IMR-90 (cell line): ENCODE measurements at regions not wholly inside any gene's neighbourhood (a gene's known extent, or its start where the extent isn't known, plus 50 kb on each side); places are given as distances from the start of the nearest gene placed in this dataset.

Experiments
- ATAC-seq: fragments of 200-7000 bp; cut with Tn5 transposase; 2 replicates; pipeline ENCODE4 v1.9.1; 2020; ENCODE audit warnings: low read depth, mild to moderate bottlenecking, moderate library complexity
- BruUV-seq: library from RNA; stranded (reverse); fragments of 400-500 nt; replicated peaks from 2 replicates; lab custom pipeline; 2021; lab: Mats Ljungman, UMichigan
- CTCF ChIA-PET: fragments of 300-600 bp; formaldehyde crosslinking; extraction: SDS; loops from one replicate; lab custom pipeline; 2021; ENCODE audit warnings: antibody characterized with exemption; lab: Yijun Ruan, JAX
- POLR2A ChIA-PET: fragments of 300-600 bp; sonication (Branson Sonifier 250); formaldehyde crosslinking; loops from one replicate; lab custom pipeline; 2022; ENCODE audit warnings: antibody characterized with exemption; ENCODE audit not compliant: unreplicated experiment; lab: Charles Lee
- DNase-seq: peaks from one replicate; pipeline ENCODE4 v3.0.0; 2013
- H2AFZ ChIP-seq: replicated peaks from 2 replicates; pipeline ENCODE3; 2013; ENCODE audit warnings: low read length, mild to moderate bottlenecking; ENCODE audit not compliant: poor library complexity
- H2AK5ac ChIP-seq: 2 replicates; pipeline ENCODE4 v1.6.1; 2013; ENCODE audit warnings: low read depth, low read length, inconsistent platforms
- H2AK9ac ChIP-seq: replicated peaks from 2 replicates; pipeline ENCODE3; 2013; ENCODE audit warnings: mild to moderate bottlenecking, low read depth, low read length, moderate library complexity; ENCODE audit not compliant: poor library complexity
- H2BK120ac ChIP-seq: 2 replicates; pipeline ENCODE4 v1.6.1; 2013; ENCODE audit warnings: low read depth, low read length, inconsistent platforms
- H2BK15ac ChIP-seq: 3 replicates; pipeline ENCODE4 v1.6.1; 2013; ENCODE audit warnings: low read depth, low read length, inconsistent platforms
- H2BK20ac ChIP-seq: 2 replicates; pipeline ENCODE4 v1.6.1; 2013; ENCODE audit warnings: low read depth, mild to moderate bottlenecking, inconsistent platforms, low read length, moderate library complexity
- H2BK5ac ChIP-seq: 2 replicates; pipeline ENCODE4 v1.6.1; 2013; ENCODE audit warnings: mild to moderate bottlenecking, low read depth, low read length, inconsistent platforms; ENCODE audit not compliant: poor library complexity, severe bottlenecking
- H3K14ac ChIP-seq: replicated peaks from 2 replicates; pipeline ENCODE4 v1.6.1; 2013; ENCODE audit warnings: low read depth, low read length, inconsistent platforms
- H3K18ac ChIP-seq: 2 replicates; pipeline ENCODE4 v1.6.1; 2013; ENCODE audit warnings: low read depth, low read length, control low read depth
- H3K23ac ChIP-seq: 2 replicates; pipeline ENCODE4 v1.6.1; 2013; ENCODE audit warnings: low read depth, low read length, inconsistent platforms
- H3K27ac ChIP-seq: 2 replicates; pipeline ENCODE4 v1.5.1; 2013; ENCODE audit warnings: mild to moderate bottlenecking, control low read depth, low read length; ENCODE audit not compliant: insufficient read depth
- H3K27me3 ChIP-seq: 2 replicates; pipeline ENCODE4 v1.6.1; 2013; ENCODE audit warnings: low read length; ENCODE audit not compliant: control insufficient read depth, insufficient read depth
- H3K36me3 ChIP-seq: 2 replicates; pipeline ENCODE4 v1.6.1; 2013; ENCODE audit warnings: low read length, mixed read lengths; ENCODE audit not compliant: control insufficient read depth, insufficient read depth
- H3K4ac ChIP-seq: 2 replicates; pipeline ENCODE4 v1.6.1; 2013; ENCODE audit warnings: low read depth, low read length, inconsistent platforms
- H3K4me1 ChIP-seq: 2 replicates; pipeline ENCODE4 v1.6.1; 2013; ENCODE audit warnings: low read length, mixed read lengths; ENCODE audit not compliant: control insufficient read depth, insufficient read depth
- H3K4me2 ChIP-seq: 2 replicates; pipeline ENCODE4 v1.6.1; 2013; ENCODE audit warnings: low read depth, mild to moderate bottlenecking, control low read depth, low read length, moderate library complexity
- H3K4me3 ChIP-seq: 2 replicates; pipeline ENCODE4 v1.5.1; 2013; ENCODE audit warnings: low read depth, mild to moderate bottlenecking, control low read depth, low read length, moderate library complexity; ENCODE audit not compliant: insufficient read depth
- H3K56ac ChIP-seq: 2 replicates; pipeline ENCODE4 v1.6.1; 2013; ENCODE audit warnings: low read length, inconsistent platforms; ENCODE audit not compliant: insufficient read depth; ENCODE audit errors: extremely low read depth
- H3K79me1 ChIP-seq, 2 experiments: 2 replicates each; pipeline ENCODE4 v1.6.1; 2013; ENCODE audit warnings: low read length in 2 of 2, inconsistent platforms in 1 of 2, low read depth in 1 of 2
- H3K9ac ChIP-seq: 2 replicates; pipeline ENCODE4 v1.6.1; 2013; ENCODE audit warnings: low read depth, low read length, control low read depth
- H3K9me1 ChIP-seq: 2 replicates; pipeline ENCODE4 v1.6.1; 2013; ENCODE audit warnings: low read length, inconsistent platforms; ENCODE audit not compliant: insufficient read depth
- H3K9me3 ChIP-seq: 2 replicates; pipeline ENCODE4 v1.6.1; 2013; ENCODE audit warnings: low read length; ENCODE audit not compliant: control insufficient read depth, insufficient read depth
- H4K20me1 ChIP-seq: 2 replicates; pipeline ENCODE4 v1.6.1; 2013; ENCODE audit warnings: low read length, inconsistent platforms; ENCODE audit not compliant: insufficient read depth
- H4K5ac ChIP-seq: 2 replicates; pipeline ENCODE4 v1.6.1; 2013; ENCODE audit warnings: mild to moderate bottlenecking, low read depth, low read length, control low read depth
- H4K8ac ChIP-seq, 2 experiments: 2 replicates each; pipeline ENCODE4 v1.6.1; 2013; ENCODE audit warnings: low read depth in 2 of 2, low read length in 2 of 2, control low read depth in 1 of 2, inconsistent platforms in 1 of 2
- H4K91ac ChIP-seq: 2 replicates; pipeline ENCODE4 v1.6.1; 2013; ENCODE audit warnings: low read depth, low read length, inconsistent platforms; ENCODE audit not compliant: insufficient read depth
- BHLHE40 ChIP-seq: fragments of 150-350 bp; IDR thresholded peaks from 2 replicates; pipeline ENCODE4 v1.6.1; 2016; ENCODE audit warnings: mild to moderate bottlenecking, low read depth, low read length
- CEBPB ChIP-seq: IDR thresholded peaks from 2 replicates; pipeline ENCODE4 v1.6.1; 2012; ENCODE audit warnings: low read depth, low read length, improper control_type of control experiment
- CHD1 ChIP-seq: IDR thresholded peaks from 2 replicates; pipeline ENCODE4 v1.6.1; 2012; ENCODE audit warnings: low read depth, low read length, improper control_type of control experiment
- ELK1 ChIP-seq: fragments of 150-350 bp; IDR thresholded peaks from 2 replicates; pipeline ENCODE4 v1.6.1; 2016; ENCODE audit warnings: low read depth, mild to moderate bottlenecking, low read length, moderate library complexity, borderline replicate concordance
- FOS ChIP-seq: fragments of 150-350 bp; IDR thresholded peaks from 2 replicates; pipeline ENCODE4 v1.6.1; 2016; ENCODE audit warnings: low read depth, low read length
- MAFK ChIP-seq: IDR thresholded peaks from 2 replicates; pipeline ENCODE4 v1.6.1; 2012; ENCODE audit warnings: low read depth, low read length, improper control_type of control experiment
- MAZ ChIP-seq: IDR thresholded peaks from 2 replicates; pipeline ENCODE4 v1.6.1; 2012; ENCODE audit warnings: low read depth, mild to moderate bottlenecking, low read length, improper control_type of control experiment, moderate library complexity, borderline replicate concordance
- MXI1 ChIP-seq: IDR thresholded peaks from 2 replicates; pipeline ENCODE4 v1.6.1; 2012; ENCODE audit warnings: low read depth, mild to moderate bottlenecking, low read length, moderate library complexity, borderline replicate concordance
- NFE2L2 ChIP-seq: fragments of 150-350 bp; IDR thresholded peaks from 2 replicates; pipeline ENCODE4 v1.6.1; 2016; ENCODE audit warnings: low read depth, mild to moderate bottlenecking, low read length
- POLR2A ChIP-seq: IDR thresholded peaks from 2 replicates; pipeline ENCODE4 v1.6.1; 2012; ENCODE audit warnings: mild to moderate bottlenecking, low read depth, low read length
- RAD21 ChIP-seq: IDR thresholded peaks from 2 replicates; pipeline ENCODE4 v1.6.1; 2012; ENCODE audit warnings: low read length, improper control_type of control experiment
- RCOR1 ChIP-seq: IDR thresholded peaks from 2 replicates; pipeline ENCODE4 v1.6.1; 2012; ENCODE audit warnings: mild to moderate bottlenecking, low read length, improper control_type of control experiment; ENCODE audit not compliant: insufficient replicate concordance
- RFX5 ChIP-seq: IDR thresholded peaks from 2 replicates; pipeline ENCODE4 v1.8.0; 2012; ENCODE audit warnings: low read depth, mild to moderate bottlenecking, low read length, moderate library complexity
- SMC3 ChIP-seq: fragments of 150-350 bp; IDR thresholded peaks from 2 replicates; pipeline ENCODE4 v1.6.1; 2016; ENCODE audit warnings: low read depth, mild to moderate bottlenecking, antibody characterized with exemption, low read length, moderate library complexity
- WGBS, 2 experiments: methylation state at CpG; one replicate each; pipeline versions ENCODE4 v1.1.5 to v1.1.7; 2013; ENCODE audit warnings: missing lambda C conversion rate in 2 of 2; ENCODE audit not compliant: insufficient read length in 1 of 2; ENCODE audit errors: extremely low coverage in 2 of 2; 5-methylcytosine and 5-hydroxymethylcytosine counted together
- dilution Hi-C: fragments of 300-500 bp; cut with HindIII; formaldehyde crosslinking; loops from one replicate; pipeline ENCODE4 v1.14.3; 2018; ENCODE audit warnings: low sequenced_read_pairs; ENCODE audit not compliant: unreplicated experiment
- in situ Hi-C: fragments of 300-500 bp; cut with MboI; formaldehyde crosslinking; loops from 3 replicates; pipeline ENCODE4 v1.14.3; 2019; ENCODE audit warnings: low sequenced_read_pairs, inconsistent platforms, mixed read lengths
- intact Hi-C: fragments of 100-400 bp; cut with micrococcal nuclease; formaldehyde crosslinking; loops from 2 replicates; pipeline ENCODE4 v1.10.0; 2022
- TF ChIP-seq, protein P1 (sequence below): fragments of 150-350 bp; IDR thresholded peaks from 2 replicates; pipeline ENCODE4 v1.6.1; 2017; ENCODE audit warnings: mild to moderate bottlenecking, antibody characterized with exemption, low read length, low read depth
- TF ChIP-seq, protein P2 (sequence below): conservative IDR thresholded peaks from 2 replicates; pipeline ENCODE4 v1.5.1; 2012; ENCODE audit warnings: mild to moderate bottlenecking, low read depth, low read length, improper control_type of control experiment

DNA sequence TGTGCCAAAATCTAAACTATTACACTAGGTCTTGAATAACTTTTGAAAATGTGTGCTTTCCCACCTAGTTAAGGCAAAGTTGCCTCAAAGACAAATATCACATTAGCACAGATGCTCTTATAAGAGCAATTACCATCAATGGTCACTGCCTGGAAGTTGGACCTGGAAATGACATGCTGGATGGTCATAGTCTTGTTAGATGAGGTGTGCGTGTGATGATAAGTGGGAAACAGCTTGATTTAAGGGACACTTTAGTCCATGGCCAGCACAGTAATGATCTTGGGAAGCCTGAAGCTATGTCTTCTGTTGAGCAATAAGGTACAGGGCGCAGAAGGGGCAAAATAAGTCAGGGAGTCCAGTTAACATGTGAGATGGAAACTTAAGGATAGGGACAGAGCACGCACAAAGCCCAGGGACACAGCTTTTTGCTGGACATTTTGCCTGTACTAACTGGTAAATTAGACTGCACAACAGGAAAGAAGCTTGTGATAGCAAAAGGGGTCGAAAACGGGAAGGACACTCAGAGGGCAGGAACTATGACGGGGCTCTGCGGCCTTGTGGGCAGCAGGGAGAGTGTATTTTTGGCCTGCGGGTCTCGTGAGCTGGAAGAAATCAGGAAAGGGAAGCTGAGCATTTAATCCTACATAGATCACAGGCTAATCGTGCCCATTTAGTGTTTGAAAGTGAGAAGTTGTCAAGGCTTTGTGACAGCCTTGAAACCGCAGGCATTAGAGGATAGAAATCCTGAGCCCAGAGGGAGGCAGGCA is 66.7 kb upstream of the BMP2 start:
- Histone ChIP-seq H4K91ac (no peak overlapping the region), H2AFZ (no peak overlapping the region), H3K36me3 (no peaks in the 10 kb centered on the region), H3K18ac (no peak overlapping the region), H4K20me1 (no peaks in the 10 kb centered on the region), H3K9me1 (no peaks in the 10 kb centered on the region; the same call in 1 of the 2 replicates), H2AK9ac (no peak overlapping the region), H3K4me2 (no peak overlapping the region), H3K14ac (no peak overlapping the region), H3K4ac (no peak overlapping the region), H2BK20ac (no peak overlapping the region), H3K23ac (no peak overlapping the region), H3K4me3 (no peak overlapping the region), H2AK5ac (no peak overlapping the region), H3K79me1 (no peaks in the 10 kb centered on the region), H4K5ac (no peak overlapping the region), H3K9me3 (no peaks in the 10 kb centered on the region), H3K27ac (no peak overlapping the region), H3K9ac (no peak overlapping the region), H2BK15ac (no peak overlapping the region), H3K56ac (no peak overlapping the region), H2BK120ac (no peak overlapping the region), H3K4me1 (peaks cover 10% of the 10 kb centered on the region), H2BK5ac (no peak overlapping the region), H3K27me3 (no peaks in the 10 kb centered on the region), H4K8ac (no peak overlapping the region)
- TF ChIP-seq MXI1: no peak
- no peak for TF ChIP-seq RFX5
- no peak for TF ChIP-seq FOS
- no peak for TF ChIP-seq CHD1
- no peak for TF ChIP-seq SMC3
- no peak for TF ChIP-seq CEBPB
- no peak for TF ChIP-seq MAFK
- TF ChIP-seq RCOR1: no peak
- TF ChIP-seq, protein P1, sequence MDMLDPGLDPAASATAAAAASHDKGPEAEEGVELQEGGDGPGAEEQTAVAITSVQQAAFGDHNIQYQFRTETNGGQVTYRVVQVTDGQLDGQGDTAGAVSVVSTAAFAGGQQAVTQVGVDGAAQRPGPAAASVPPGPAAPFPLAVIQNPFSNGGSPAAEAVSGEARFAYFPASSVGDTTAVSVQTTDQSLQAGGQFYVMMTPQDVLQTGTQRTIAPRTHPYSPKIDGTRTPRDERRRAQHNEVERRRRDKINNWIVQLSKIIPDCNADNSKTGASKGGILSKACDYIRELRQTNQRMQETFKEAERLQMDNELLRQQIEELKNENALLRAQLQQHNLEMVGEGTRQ: no peak
- TF ChIP-seq ELK1: no peak
- TF ChIP-seq, protein P2, sequence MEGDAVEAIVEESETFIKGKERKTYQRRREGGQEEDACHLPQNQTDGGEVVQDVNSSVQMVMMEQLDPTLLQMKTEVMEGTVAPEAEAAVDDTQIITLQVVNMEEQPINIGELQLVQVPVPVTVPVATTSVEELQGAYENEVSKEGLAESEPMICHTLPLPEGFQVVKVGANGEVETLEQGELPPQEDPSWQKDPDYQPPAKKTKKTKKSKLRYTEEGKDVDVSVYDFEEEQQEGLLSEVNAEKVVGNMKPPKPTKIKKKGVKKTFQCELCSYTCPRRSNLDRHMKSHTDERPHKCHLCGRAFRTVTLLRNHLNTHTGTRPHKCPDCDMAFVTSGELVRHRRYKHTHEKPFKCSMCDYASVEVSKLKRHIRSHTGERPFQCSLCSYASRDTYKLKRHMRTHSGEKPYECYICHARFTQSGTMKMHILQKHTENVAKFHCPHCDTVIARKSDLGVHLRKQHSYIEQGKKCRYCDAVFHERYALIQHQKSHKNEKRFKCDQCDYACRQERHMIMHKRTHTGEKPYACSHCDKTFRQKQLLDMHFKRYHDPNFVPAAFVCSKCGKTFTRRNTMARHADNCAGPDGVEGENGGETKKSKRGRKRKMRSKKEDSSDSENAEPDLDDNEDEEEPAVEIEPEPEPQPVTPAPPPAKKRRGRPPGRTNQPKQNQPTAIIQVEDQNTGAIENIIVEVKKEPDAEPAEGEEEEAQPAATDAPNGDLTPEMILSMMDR: no peak
- TF ChIP-seq MAZ: no peak
- no peak for TF ChIP-seq POLR2A
- no peak for TF ChIP-seq RAD21
- TF ChIP-seq NFE2L2: no peak
- no peak for TF ChIP-seq BHLHE40
- POLR2A ChIA-PET: no interaction called here
- in situ Hi-C loops (no loop called here), intact Hi-C loops (no loop called here), dilution Hi-C loops (no loop called here)
- DNase-seq (no peak), ATAC-seq (no peak)
- 74% methylated on average over 3 of the region's 11 CpGs; no CpG with 5 or more reads in 1 of the 2 experiments for WGBS, 2 experiments
- no TSS peak for BruUV-seq
- CTCF ChIA-PET: no interaction called here
